ENCODE measurements at regions not wholly inside any gene's neighbourhood (a gene's known extent, or its start where the extent isn't known, plus 50 kb on each side); places are given as distances from the start of the nearest gene placed in this dataset.

DNA sequence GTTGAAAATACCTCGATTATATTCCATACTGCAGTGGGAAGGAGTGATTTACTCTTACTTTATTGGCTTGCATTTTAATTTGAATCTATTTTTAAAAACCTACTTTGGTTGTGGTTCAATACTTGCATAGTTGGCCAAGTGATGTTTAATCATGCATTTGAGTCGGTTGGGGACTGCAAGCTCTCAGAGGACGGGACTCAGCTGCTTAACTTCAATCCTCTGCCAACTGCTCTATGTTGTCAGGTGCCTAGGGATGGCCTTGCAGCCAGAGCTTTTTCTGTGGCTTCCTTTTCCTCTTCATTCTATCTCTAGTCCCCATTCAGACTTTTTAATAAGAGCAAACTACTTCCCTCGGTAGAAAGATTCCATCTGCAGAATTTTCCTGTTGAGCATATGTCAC is 53.4 kb upstream of the KRR1 start:
- DNase-seq (ENCODE audit: low read depth): no peak

- no peak for DNase-seq (ENCODE audit: low read depth)
Measured at GRCh38 chr12:75564398-75564797, 53.0 kb upstream of the KRR1 start.

DNA sequence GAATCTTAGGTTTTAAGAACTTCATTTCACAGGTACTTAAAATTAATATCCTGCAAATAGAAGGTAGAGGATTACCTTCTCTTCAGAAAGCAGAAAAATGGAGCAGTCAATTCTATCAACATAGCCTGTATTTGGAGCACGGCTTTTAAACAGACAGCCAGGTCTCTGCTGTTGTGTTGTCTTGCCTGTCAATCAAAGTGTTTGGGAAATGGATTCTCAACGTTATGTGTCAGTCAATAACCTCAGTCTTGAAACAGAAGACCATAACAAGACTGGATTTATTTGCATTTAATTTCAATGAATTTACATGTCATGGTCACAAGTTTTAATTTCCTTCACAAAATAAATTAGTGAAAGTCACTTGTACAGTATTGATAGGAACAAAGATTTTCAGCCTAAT is 51.9 kb upstream of the KRR1 start:
- no peak for DNase-seq (ENCODE audit: low read depth)

DNA sequence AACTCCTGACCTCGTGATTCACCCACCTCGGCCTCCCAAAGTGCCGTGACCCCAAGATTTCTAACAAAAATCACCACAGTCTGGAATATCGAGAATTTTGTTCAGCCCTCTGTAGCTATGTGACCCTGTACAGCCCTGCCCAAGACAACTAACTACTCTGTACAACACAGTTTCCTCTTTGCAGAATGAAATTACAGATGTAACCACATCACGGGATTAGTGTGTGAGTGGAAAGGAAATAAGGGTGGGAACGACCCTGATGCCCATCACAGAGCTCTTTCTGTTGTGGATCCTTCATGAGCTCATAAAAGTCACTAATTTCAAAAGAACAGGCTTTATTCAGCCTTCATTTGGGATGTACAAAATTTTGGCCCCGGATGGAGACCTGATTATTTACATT is 50.5 kb upstream of the KRR1 start:
- DNase-seq (ENCODE audit: low read depth): no peak

Measured in Daoy (cell line).